Esophagus (tissue), 2 donors: ENCODE measurements at regions not wholly inside any gene's neighbourhood (a gene's known extent, or its start where the extent isn't known, plus 50 kb on each side); places are given as distances from the start of the nearest gene placed in this dataset.
"Not testable (repeated sequence)": the region's sequence is repeated elsewhere in the genome, so short reads cannot be mapped to it uniquely, and the experiment has no call there.

ENCODE experiments used
- H3K27ac ChIP-seq, 2 donors: one replicate each; pipeline ENCODE4 v1.5.1; 2013; ENCODE audit warnings: low read depth in 2 of 2, mild to moderate bottlenecking in 2 of 2, inconsistent platforms in 1 of 2, low read length in 1 of 2, moderate library complexity in 1 of 2
- H3K27me3 ChIP-seq, 2 donors: one replicate each; pipeline ENCODE4 v1.6.1; 2013; ENCODE audit warnings: low read length in 2 of 2, control low read depth in 1 of 2, mild to moderate bottlenecking in 1 of 2; ENCODE audit not compliant: insufficient read depth in 2 of 2, control insufficient read depth in 1 of 2
- H3K36me3 ChIP-seq, 2 donors: one replicate each; pipeline ENCODE4 v1.6.1; 2013; ENCODE audit warnings: low read length in 1 of 2; ENCODE audit not compliant: control insufficient read depth in 2 of 2, insufficient read depth in 2 of 2
- H3K4me1 ChIP-seq, 2 donors: one replicate each; pipeline ENCODE4 v1.6.1; 2013; ENCODE audit warnings: low read length in 1 of 2; ENCODE audit not compliant: control insufficient read depth in 2 of 2, insufficient read depth in 2 of 2
- H3K4me3 ChIP-seq, 2 donors: one replicate each; pipeline ENCODE4 v1.5.1; 2013; ENCODE audit warnings: low read length in 2 of 2, mild to moderate bottlenecking in 2 of 2, low read depth in 1 of 2, moderate library complexity in 1 of 2
- H3K9me3 ChIP-seq, 2 donors: one replicate each; pipeline ENCODE4 v1.6.1; 2013; ENCODE audit warnings: mild to moderate bottlenecking in 2 of 2, low read depth in 1 of 2, low read length in 1 of 2, moderate library complexity in 1 of 2; ENCODE audit not compliant: control insufficient read depth in 2 of 2, insufficient read depth in 1 of 2
- WGBS, 2 donors: extraction: QIAGEN DNeasy Blood & Tissue Kit; methylation state at CpG; one replicate each; pipeline ENCODE4 v1.1.7; 2013; 5-methylcytosine and 5-hydroxymethylcytosine counted together
- donor health status: healthy with polysubstance abuse.
- donor health status: Bipolar disorder and iron deficiency.

DNA sequence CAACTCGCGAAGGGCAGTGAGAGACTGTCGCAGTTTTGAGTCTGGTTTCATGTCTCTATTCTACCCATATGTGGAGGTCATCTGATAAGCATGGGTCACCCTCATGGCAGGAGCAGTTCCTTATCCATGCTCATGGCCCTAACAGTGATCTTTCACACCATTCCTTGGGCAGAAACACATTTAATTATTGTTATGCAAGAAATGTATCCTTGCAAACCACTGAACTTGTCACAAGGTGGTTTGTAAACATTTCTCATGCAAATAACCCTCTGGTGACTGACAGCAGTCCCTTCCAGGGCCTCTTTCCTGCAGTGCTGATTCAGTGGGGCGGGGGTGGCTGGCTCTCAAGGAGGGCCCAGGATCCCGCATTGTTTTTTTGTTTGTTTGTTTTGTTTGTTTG, 421.4 kb upstream of the RUNX1 start:
- Histone ChIP-seq H3K36me3 (no peaks in the 10 kb centered on the region), H3K9me3 (no peaks in the 10 kb centered on the region), H3K27ac (no peak overlapping the region), H3K4me1 (no peaks in the 10 kb centered on the region), H3K4me3 (no peak overlapping the region), H3K27me3 (no peaks in the 10 kb centered on the region)
- 76 to 79% methylated on average over 5 of the region's 5 CpGs for WGBS, 2 donors

- 89 to 90% methylated on average over 1 of the region's 1 CpG for WGBS, 2 donors
Measured at GRCh38 chr21:35469498-35469897, 420.4 kb upstream of the RUNX1 start.

DNA sequence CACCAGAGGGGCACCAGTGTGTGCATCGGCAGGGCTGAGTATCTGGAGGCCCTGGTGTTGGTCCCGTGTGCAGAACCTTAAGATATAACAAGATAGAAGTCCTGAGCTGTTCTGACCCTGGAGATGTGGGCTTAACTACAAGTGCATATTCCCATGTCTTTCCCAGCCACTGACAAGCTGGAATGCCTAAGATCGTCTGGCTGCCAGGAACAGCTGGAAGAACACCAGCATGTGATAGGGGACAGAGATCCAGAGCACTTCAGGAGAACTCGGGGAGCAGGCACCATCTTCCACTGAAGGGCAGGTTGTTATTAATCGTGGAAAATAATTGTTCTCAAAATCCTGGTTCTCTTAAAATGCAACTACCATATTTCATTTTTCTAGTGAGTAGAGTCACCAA, 419.9 kb upstream of the RUNX1 start:
- Histone ChIP-seq H3K4me1 (no peaks in the 10 kb centered on the region), H3K27me3 (no peaks in the 10 kb centered on the region), H3K36me3 (no peaks in the 10 kb centered on the region), H3K9me3 (no peaks in the 10 kb centered on the region), H3K27ac (no peak overlapping the region), H3K4me3 (no peak overlapping the region)
- 72 to 76% methylated on average over 5 of the region's 5 CpGs for WGBS, 2 donors

More at GRCh38 chr21:35469498-35469897, 420.4 kb upstream of the RUNX1 start:
- Histone ChIP-seq H3K4me3 (no peak overlapping the region), H3K36me3 (no peaks in the 10 kb centered on the region), H3K9me3 (no peaks in the 10 kb centered on the region), H3K4me1 (no peaks in the 10 kb centered on the region), H3K27me3 (no peaks in the 10 kb centered on the region), H3K27ac (no peak overlapping the region)

DNA sequence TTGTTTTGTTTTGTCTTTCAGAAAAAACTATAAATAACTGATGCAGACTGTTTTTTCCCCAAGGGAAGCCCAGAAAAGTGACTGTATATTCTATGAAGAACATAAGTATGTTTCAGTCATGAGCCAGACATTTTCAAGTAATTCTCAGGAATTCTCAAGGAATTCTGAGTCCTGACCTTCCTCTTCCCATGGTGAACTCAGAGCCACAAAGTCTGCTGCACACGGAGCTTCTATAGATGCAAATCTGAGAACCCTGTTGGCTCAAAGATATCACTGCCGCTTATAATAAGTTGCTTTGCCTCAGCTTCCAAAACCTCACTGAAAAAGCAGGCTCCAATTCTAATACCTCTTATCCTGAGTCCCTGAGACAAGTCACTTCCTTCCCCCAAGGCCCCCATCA, 418.5 kb upstream of the RUNX1 start:
- no peak overlapping the region for H3K27ac ChIP-seq
- no peaks in the 10 kb centered on the region for H3K27me3 ChIP-seq
- 72 to 78% methylated on average over 2 of the region's 2 CpGs for WGBS, 2 donors
- no peaks in the 10 kb centered on the region for H3K4me1 ChIP-seq
- H3K9me3 ChIP-seq: no peaks in the 10 kb centered on the region
- no peak overlapping the region for H3K4me3 ChIP-seq
- H3K36me3 ChIP-seq: no peaks in the 10 kb centered on the region

DNA sequence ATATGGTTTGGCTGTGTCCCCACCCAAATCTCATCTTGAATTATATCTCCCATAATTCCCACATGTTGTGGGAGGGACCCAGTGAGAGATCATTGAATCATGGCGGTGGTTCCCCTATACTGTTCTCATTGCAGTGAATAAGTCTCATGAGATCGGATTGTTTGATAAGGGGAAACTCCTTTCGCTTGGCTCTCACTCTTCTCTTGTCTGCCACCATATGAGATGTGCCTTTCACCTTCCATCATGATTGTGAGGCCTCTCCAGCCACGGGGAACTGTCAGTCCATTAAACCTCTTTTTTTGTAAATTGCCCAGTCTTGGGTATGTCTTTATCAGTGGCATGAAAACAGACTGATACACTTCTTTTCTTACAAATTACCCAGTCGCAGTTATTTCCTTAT, 417.6 kb upstream of the RUNX1 start:
- H3K27me3 ChIP-seq, H3K27ac ChIP-seq, H3K4me1 ChIP-seq, H3K4me3 ChIP-seq, H3K36me3 ChIP-seq, H3K9me3 ChIP-seq: not testable (repeated sequence)
- WGBS, 2 donors: 93 to 94% methylated on average over 5 of the region's 5 CpGs

DNA sequence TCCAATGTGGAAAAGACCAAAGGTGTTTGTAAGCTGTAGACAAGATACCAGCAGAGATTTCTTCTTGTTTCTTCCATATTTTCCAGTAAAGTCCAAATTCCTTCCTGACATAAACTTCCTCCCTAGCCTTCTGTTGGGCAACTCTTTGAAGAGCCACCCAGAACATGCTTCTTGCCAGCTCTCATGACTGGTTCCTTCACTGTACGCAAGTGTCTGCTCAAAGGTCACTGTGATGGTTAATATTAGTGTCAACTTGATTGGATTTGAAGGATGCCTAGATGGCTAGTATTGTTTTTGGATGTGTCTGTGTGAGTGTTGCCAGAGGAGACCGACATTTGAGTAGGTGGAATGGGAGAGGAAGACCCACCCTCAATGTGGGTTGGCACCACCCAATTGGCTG, 416.6 kb upstream of the RUNX1 start:
- no peaks in the 10 kb centered on the region for H3K27me3 ChIP-seq
- WGBS, 2 donors: 87 to 93% methylated on average over 2 of the region's 2 CpGs

DNA sequence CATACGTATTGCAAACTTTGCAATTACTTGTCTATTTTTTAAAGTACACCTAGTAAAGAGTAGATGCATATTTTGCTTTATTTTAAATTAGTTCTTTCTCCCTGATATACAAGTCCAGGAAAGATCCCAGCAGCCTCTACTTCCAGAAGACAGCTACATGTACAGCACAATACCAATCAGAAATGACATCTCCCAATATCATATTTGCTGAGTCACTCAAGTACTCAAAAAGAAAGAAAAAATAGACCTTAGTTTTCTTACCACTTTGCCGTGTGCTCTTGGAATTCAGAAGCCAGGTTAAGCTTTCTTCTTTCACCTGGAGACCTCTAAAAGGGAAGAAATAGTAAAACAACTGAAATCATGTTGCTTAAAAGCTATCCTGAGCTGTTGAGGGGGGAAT, 412.6 kb upstream of the RUNX1 start:
- whole genome bisulfite sequencing, 2 donors: 71 to 72% methylated on average over 2 of the region's 2 CpGs
- no peaks in the 10 kb centered on the region for H3K9me3 ChIP-seq
- H3K27ac ChIP-seq: no peak overlapping the region
- H3K4me3 ChIP-seq: no peak overlapping the region
- H3K4me1 ChIP-seq: no peaks in the 10 kb centered on the region
- H3K36me3 ChIP-seq: no peaks in the 10 kb centered on the region
- peaks cover 0 to 4% of the 10 kb centered on the region in 2 donors for H3K27me3 ChIP-seq

More for the DNA sequence above, 416.6 kb upstream of the RUNX1 start:
- H3K36me3 ChIP-seq: no peaks in the 10 kb centered on the region
- no peaks in the 10 kb centered on the region for H3K9me3 ChIP-seq
- H3K4me1 ChIP-seq: no peaks in the 10 kb centered on the region
- no peak overlapping the region for H3K27ac ChIP-seq
- H3K4me3 ChIP-seq: no peak overlapping the region

DNA sequence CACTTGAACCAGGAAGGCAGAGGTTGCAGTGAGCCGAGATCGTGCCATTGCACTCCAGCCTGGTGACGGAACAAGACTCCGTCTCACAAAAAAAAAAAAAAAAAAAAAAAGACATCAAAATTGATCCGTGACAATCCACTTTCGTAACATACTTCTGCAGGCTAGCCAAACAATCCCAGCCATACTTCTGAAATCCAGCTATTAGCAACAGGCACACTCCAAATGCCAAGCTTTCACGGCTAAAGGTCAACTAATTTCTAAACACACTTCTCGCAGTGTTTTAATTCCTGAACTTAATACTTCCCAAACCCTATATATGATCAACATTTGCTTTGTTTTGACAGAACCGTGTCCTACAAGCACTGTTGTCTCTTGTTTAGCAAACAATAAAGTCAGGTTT, 411.3 kb upstream of the RUNX1 start:
- no peak overlapping the region for H3K27ac ChIP-seq
- no peaks in the 10 kb centered on the region for H3K9me3 ChIP-seq
- H3K27me3 ChIP-seq: peaks cover 0 to 4% of the 10 kb centered on the region in 2 donors
- H3K36me3 ChIP-seq: no peaks in the 10 kb centered on the region
- 80 to 83% methylated on average over 8 to 9 of the region's 9 CpGs for WGBS, 2 donors
- no peak overlapping the region for H3K4me3 ChIP-seq
- no peaks in the 10 kb centered on the region for H3K4me1 ChIP-seq

DNA sequence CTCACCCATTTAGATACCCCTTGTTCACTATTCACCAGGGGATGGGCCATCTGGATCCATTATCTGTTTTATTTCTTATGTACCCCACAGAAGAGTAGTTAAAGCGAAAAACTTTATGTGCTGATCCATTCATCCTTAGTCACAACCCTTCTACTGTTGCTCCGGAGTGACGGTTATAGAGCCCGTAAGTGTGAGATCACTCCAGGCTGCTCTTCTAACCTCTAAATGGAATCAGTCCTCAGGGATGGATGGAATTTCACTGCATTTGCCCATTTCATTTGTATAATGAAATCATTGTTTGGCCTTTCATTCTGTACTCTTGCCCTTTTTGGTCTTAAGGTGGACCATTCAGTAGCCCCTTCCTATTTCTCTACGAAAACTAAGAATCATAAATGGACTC, 409.3 kb upstream of the RUNX1 start:
- Histone ChIP-seq H3K36me3 (no peaks in the 10 kb centered on the region), H3K4me1 (no peaks in the 10 kb centered on the region), H3K4me3 (no peak overlapping the region), H3K9me3 (no peaks in the 10 kb centered on the region), H3K27ac (no peak overlapping the region), H3K27me3 (peaks cover 0 to 4% of the 10 kb centered on the region in 2 donors)
- 91 to 93% methylated on average over 5 of the region's 5 CpGs for WGBS, 2 donors

DNA sequence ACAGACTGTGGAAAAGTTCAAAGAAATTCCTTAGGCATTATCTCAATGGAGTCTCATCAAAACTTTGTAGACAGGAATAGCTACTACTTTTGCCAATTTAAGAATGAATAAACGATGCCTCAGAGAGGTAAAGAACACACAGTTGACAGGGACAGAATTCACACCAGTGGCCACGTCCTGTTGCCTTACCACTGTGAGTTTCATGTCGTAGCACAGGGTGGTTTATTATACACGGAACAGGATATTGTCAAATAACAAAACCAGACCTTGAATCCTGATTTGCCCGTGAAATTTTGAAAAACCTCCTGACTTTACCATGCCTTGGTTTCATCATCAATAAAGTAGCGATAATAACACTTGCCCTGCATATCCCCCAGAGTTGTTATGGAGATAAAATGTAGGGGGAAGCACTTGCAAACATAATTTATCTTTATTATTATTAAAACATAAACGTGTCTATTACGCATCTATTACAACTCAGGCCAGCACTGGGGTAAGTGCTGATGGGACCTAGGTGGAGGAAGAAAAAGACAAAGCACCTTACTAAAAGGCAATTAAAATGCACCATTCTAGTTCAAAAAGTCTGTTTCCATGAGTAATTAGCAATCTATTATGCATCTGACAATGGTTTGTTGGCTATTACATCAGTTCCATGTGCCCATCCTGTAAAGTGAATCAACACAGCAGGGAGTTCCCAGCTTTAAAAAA, 408.1 kb upstream of the RUNX1 start:
- peaks cover 0 to 4% of the 10 kb centered on the region in 2 donors for H3K27me3 ChIP-seq
- H3K4me1 ChIP-seq: no peaks in the 10 kb centered on the region
- no peak overlapping the region for H3K4me3 ChIP-seq
- no peak overlapping the region for H3K27ac ChIP-seq
- no peaks in the 10 kb centered on the region for H3K36me3 ChIP-seq
- no peaks in the 10 kb centered on the region for H3K9me3 ChIP-seq
- 72 to 80% methylated on average over 8 of the region's 8 CpGs for WGBS, 2 donors
